ENCODE measurements at regions not wholly inside any gene's neighbourhood (a gene's known extent, or its start where the extent isn't known, plus 50 kb on each side); places are given as distances from the start of the nearest gene placed in this dataset.
A peak's percentile ranks its signal among the peaks of the same experiment; 100 is the strongest.
"Not testable (repeated sequence)": the region's sequence is repeated elsewhere in the genome, so short reads cannot be mapped to it uniquely, and the experiment has no call there.

DNA sequence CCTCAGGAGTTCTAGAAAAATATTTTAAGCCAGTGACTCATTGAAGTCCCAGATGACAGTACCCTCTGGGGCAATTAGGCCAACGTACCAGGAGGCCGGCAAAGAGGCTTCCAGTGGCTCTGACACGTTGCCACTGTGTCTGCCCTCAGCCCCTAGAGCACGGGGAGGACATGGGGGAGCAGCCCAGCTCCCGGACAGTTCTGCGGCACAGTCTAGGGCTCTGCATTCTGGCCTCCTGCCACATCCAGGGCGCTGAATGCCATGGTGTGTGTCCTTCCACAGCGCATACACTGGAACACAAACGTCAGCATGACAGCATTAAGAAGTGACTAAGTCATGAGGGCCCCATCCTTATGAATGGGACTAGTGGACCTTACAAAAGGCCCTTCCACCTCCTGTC lies 156.2 kb downstream of the RNASET2 start:
- Histone ChIP-seq H2AFZ (replicated peaks) (no peak overlapping the region), H3K27me3 (no peaks in the 10 kb centered on the region), H3K9me3 (ENCODE audit: low read depth) (no peaks in the 10 kb centered on the region), H4K20me1 (ENCODE audit: low read depth) (no peaks in the 10 kb centered on the region), H3K79me2 (ENCODE audit: low read depth) (no peaks in the 10 kb centered on the region), H3K27ac (no peak overlapping the region), H3K4me3 (no peak overlapping the region), H3K4me2 (no peak overlapping the region), H3K4me1 (peaks cover 18% of the 10 kb centered on the region), H3F3A (ENCODE audit: low read depth) (no peaks in the 10 kb centered on the region), H3K9ac (no peak overlapping the region), H3K36me3 (no peaks in the 10 kb centered on the region)
- Mint-ChIP-seq H3K9me3 (no peaks in the 10 kb centered on the region), H3K27ac (no peak overlapping the region), H3K36me3 (no peaks in the 10 kb centered on the region), H3K4me1 (peaks cover 16% of the 10 kb centered on the region), H3K4me3 (no peak overlapping the region), H3K27me3 (ENCODE audit: insufficient read depth, low read depth) (no peaks in the 10 kb centered on the region)
- TF ChIP-seq, protein P1, sequence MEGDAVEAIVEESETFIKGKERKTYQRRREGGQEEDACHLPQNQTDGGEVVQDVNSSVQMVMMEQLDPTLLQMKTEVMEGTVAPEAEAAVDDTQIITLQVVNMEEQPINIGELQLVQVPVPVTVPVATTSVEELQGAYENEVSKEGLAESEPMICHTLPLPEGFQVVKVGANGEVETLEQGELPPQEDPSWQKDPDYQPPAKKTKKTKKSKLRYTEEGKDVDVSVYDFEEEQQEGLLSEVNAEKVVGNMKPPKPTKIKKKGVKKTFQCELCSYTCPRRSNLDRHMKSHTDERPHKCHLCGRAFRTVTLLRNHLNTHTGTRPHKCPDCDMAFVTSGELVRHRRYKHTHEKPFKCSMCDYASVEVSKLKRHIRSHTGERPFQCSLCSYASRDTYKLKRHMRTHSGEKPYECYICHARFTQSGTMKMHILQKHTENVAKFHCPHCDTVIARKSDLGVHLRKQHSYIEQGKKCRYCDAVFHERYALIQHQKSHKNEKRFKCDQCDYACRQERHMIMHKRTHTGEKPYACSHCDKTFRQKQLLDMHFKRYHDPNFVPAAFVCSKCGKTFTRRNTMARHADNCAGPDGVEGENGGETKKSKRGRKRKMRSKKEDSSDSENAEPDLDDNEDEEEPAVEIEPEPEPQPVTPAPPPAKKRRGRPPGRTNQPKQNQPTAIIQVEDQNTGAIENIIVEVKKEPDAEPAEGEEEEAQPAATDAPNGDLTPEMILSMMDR (IDR thresholded peaks at IDR 0.05): no peak
- TF ChIP-seq EZH2 (IDR thresholded peaks at IDR 0.05) (no peak), EZH2phosphoT487 (IDR thresholded peaks at IDR 0.05) (no peak)
- no peak for DNase-seq (ENCODE audit: low spot score)

DNA sequence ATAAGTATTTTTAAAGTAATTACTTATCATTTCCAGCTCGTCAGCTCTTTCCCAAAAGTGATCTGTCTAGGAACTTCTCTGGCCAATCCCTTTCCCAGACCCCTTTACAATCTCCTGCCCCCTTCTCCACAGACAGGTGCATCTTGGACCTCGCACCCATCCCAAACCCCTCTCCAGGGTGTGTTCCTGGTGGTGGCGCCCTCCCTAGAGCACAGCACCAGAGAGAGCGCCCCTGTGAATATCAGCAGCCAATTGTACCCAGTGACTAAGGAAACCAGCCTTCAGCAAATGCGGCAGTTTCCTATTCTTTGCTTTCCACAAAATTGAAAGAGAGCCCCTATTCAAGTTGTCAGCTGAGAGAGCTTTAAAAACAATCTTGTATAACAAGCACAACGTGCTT lies 157.7 kb downstream of the RNASET2 start:
- H2AFZ ChIP-seq (replicated peaks): no peak overlapping the region
- no peak overlapping the region for H3K9ac ChIP-seq
- no peaks in the 10 kb centered on the region for H4K20me1 ChIP-seq (ENCODE audit: low read depth)
- H3K9me3 ChIP-seq (ENCODE audit: low read depth): no peaks in the 10 kb centered on the region
- no peaks in the 10 kb centered on the region for H3K9me3 Mint-ChIP-seq
- no peaks in the 10 kb centered on the region for H3F3A ChIP-seq (ENCODE audit: low read depth)
- no peaks in the 10 kb centered on the region for H3K27me3 Mint-ChIP-seq (ENCODE audit: insufficient read depth, low read depth)
- H3K27me3 ChIP-seq: no peaks in the 10 kb centered on the region
- TF ChIP-seq, protein P1 (IDR thresholded peaks at IDR 0.05): no peak
- no peak for TF ChIP-seq EZH2phosphoT487 (IDR thresholded peaks at IDR 0.05)
- H3K4me1 ChIP-seq: peaks cover 18% of the 10 kb centered on the region
- peak overlapping the region; percentile 20 for H3K27ac ChIP-seq
- H3K27ac Mint-ChIP-seq: no peak overlapping the region
- no peak overlapping the region for H3K4me3 Mint-ChIP-seq
- no peaks in the 10 kb centered on the region for H3K36me3 Mint-ChIP-seq
- H3K4me1 Mint-ChIP-seq: peaks cover 16% of the 10 kb centered on the region
- H3K4me2 ChIP-seq: no peak overlapping the region
- no peak overlapping the region for H3K4me3 ChIP-seq
- H3K79me2 ChIP-seq (ENCODE audit: low read depth): no peaks in the 10 kb centered on the region
- no peak for DNase-seq (ENCODE audit: low spot score)
- H3K36me3 ChIP-seq: no peaks in the 10 kb centered on the region

DNA sequence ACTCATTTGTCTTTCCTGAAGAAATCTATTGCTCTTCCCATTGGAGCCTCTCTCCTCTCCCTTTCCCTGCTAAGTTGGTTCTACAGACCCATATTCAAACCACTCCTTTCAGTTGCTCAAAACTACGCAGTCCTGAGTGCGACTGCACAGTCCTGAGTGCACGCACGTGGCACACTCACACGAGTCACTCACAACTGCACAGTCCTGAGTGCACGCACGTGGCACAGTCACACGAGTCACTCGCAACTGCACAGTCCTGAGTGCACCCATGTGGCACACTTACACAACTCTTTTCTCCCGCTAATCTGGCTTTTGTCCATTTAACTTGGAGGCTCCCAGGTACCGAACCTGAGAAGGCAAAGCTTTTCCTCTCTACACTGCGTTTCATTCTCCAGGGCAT lies 159.7 kb downstream of the RNASET2 start:
- H3K4me1 ChIP-seq: peaks cover 18% of the 10 kb centered on the region
- peaks cover 12% of the 10 kb centered on the region for H3K4me1 Mint-ChIP-seq
- H3K27me3 Mint-ChIP-seq (ENCODE audit: insufficient read depth, low read depth): no peaks in the 10 kb centered on the region
- no peak overlapping the region for H3K4me3 ChIP-seq
- H3K9me3 ChIP-seq (ENCODE audit: low read depth): no peaks in the 10 kb centered on the region
- H3K9me3 Mint-ChIP-seq: no peaks in the 10 kb centered on the region
- no peak for TF ChIP-seq EZH2 (IDR thresholded peaks at IDR 0.05)
- TF ChIP-seq EZH2phosphoT487 (IDR thresholded peaks at IDR 0.05): no peak
- TF ChIP-seq, protein P1 (IDR thresholded peaks at IDR 0.05): no peak
- no peak overlapping the region for H3K9ac ChIP-seq
- H3K36me3 ChIP-seq: no peaks in the 10 kb centered on the region
- no peak overlapping the region for H3K27ac ChIP-seq
- no peaks in the 10 kb centered on the region for H4K20me1 ChIP-seq (ENCODE audit: low read depth)
- H3K27me3 ChIP-seq: no peaks in the 10 kb centered on the region
- H2AFZ ChIP-seq (replicated peaks): no peak overlapping the region
- DNase-seq (ENCODE audit: low spot score): no peak
- no peaks in the 10 kb centered on the region for H3K79me2 ChIP-seq (ENCODE audit: low read depth)
- H3K27ac Mint-ChIP-seq: no peak overlapping the region
- H3K4me3 Mint-ChIP-seq: no peak overlapping the region
- no peaks in the 10 kb centered on the region for H3F3A ChIP-seq (ENCODE audit: low read depth)
- H3K4me2 ChIP-seq: no peak overlapping the region
- no peaks in the 10 kb centered on the region for H3K36me3 Mint-ChIP-seq

DNA sequence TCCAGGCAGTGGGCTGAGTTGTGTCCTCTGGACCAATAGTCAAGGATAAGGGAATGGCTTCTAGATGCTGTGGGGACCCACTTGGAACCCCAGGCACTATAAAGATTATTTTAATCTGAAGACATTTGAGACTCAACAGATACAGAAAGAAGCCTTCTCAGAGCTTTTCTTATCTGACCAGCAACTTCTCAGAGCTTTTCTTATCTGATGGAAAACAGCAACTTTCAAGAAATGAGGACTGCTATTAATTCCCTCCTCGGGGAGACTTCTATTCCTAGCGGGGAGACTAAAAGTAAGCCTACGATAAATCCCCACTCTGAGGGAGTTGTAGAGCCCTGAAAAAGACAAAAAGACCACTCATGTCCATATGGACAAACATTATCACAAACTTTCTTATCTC lies 160.5 kb downstream of the RNASET2 start:
- no peaks in the 10 kb centered on the region for H3K36me3 ChIP-seq
- H3K9me3 Mint-ChIP-seq: peaks cover 4% of the 10 kb centered on the region
- no peak overlapping the region for H3K4me2 ChIP-seq
- no peak overlapping the region for H3K27ac Mint-ChIP-seq
- no peaks in the 10 kb centered on the region for H3F3A ChIP-seq (ENCODE audit: low read depth)
- no peak overlapping the region for H3K27ac ChIP-seq
- no peaks in the 10 kb centered on the region for H3K27me3 Mint-ChIP-seq (ENCODE audit: insufficient read depth, low read depth)
- H3K79me2 ChIP-seq (ENCODE audit: low read depth): no peaks in the 10 kb centered on the region
- H2AFZ ChIP-seq (replicated peaks): no peak overlapping the region
- no peak overlapping the region for H3K4me3 Mint-ChIP-seq
- TF ChIP-seq EZH2 (IDR thresholded peaks at IDR 0.05) (no peak), EZH2phosphoT487 (IDR thresholded peaks at IDR 0.05) (no peak)
- TF ChIP-seq, protein P1 (IDR thresholded peaks at IDR 0.05): no peak
- no peaks in the 10 kb centered on the region for H3K27me3 ChIP-seq
- H3K36me3 Mint-ChIP-seq: no peaks in the 10 kb centered on the region
- peaks cover 9% of the 10 kb centered on the region for H3K4me1 Mint-ChIP-seq
- H3K4me1 ChIP-seq: peaks cover 18% of the 10 kb centered on the region
- H3K9me3 ChIP-seq (ENCODE audit: low read depth): no peaks in the 10 kb centered on the region
- H3K9ac ChIP-seq: no peak overlapping the region
- H4K20me1 ChIP-seq (ENCODE audit: low read depth): no peaks in the 10 kb centered on the region
- no peak for DNase-seq (ENCODE audit: low spot score)
- H3K4me3 ChIP-seq: no peak overlapping the region

DNA sequence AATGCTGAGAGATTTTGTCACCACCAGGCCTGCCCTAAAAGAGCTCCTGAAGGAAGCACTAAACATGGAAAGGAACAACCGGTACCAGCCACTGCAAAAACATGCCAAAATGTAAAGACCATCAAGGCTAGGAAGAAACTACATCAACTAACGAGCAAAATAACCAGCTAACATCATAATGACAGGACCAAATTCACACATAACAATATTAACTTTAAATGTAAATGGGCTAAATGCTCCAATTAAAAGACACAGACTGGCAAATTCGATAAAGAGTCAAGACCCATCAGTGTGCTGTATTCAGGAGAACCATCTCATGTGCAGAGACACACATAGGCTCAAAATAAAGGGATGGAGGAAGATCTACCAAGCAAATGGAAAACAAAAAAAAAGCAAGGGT lies 163.8 kb upstream of the RPS6KA2 start:
- H3F3A ChIP-seq (ENCODE audit: low read depth); H3K27me3 Mint-ChIP-seq (ENCODE audit: insufficient read depth, low read depth); H3K4me1 ChIP-seq; H3K9ac ChIP-seq; H3K27ac Mint-ChIP-seq; H3K9me3 ChIP-seq (ENCODE audit: low read depth); H3K36me3 ChIP-seq; H4K20me1 ChIP-seq (ENCODE audit: low read depth); H3K79me2 ChIP-seq (ENCODE audit: low read depth); H3K36me3 Mint-ChIP-seq; H3K27me3 ChIP-seq; H2AFZ ChIP-seq (replicated peaks); DNase-seq (ENCODE audit: low spot score); H3K4me3 Mint-ChIP-seq; H3K27ac ChIP-seq; H3K4me2 ChIP-seq; H3K4me3 ChIP-seq; H3K4me1 Mint-ChIP-seq: not testable (repeated sequence)
- H3K9me3 Mint-ChIP-seq: peaks cover 12% of the 10 kb centered on the region

Data from neural progenitor cell (in vitro differentiated cells).